H7 (cell line): ENCODE measurements at regions not wholly inside any gene's neighbourhood (a gene's known extent, or its start where the extent isn't known, plus 50 kb on each side); places are given as distances from the start of the nearest gene placed in this dataset.

Source experiments
- DNase-seq: peaks from one replicate; pipeline ENCODE4 v3.0.0; 2012
- H3K27me3 ChIP-seq: 2 replicates; pipeline ENCODE4 v1.6.0; 2011; ENCODE audit warnings: mild to moderate bottlenecking, low read length; ENCODE audit not compliant: control insufficient read depth, insufficient read depth
- H3K36me3 ChIP-seq: replicated peaks from 2 replicates; pipeline ENCODE4 v1.5.1; 2011; ENCODE audit warnings: low read length; ENCODE audit not compliant: control insufficient read depth, insufficient read depth
- H3K4me3 ChIP-seq: 2 replicates; pipeline ENCODE4 v1.5.1; 2011; ENCODE audit warnings: low read depth, mild to moderate bottlenecking, control low read depth, low read length, moderate library complexity; ENCODE audit not compliant: insufficient read depth

DNA sequence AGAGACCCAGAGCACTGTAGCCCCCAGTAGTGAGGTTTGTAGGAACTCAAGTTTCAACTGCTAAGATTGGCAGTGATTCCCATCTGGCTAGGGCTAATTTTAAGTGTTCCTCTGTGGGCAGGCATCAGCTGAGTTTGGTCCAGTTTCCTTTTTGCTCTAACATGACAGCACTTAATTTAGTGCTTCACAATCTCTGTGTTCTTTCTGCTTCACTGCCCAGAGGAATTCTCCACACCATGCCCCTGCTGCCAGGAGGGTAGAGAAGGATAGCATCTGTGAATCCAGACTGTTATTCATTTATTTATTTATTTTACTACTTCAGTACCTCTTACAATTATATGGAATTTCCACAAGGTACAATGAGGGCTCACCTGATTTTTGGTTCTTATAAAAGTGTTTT lies 549.9 kb upstream of the FSIP2 start:
- no peak for DNase-seq
- no peaks in the 10 kb centered on the region for H3K36me3 ChIP-seq
- H3K4me3 ChIP-seq = no peak overlapping the region
- no peaks in the 10 kb centered on the region for H3K27me3 ChIP-seq

DNA sequence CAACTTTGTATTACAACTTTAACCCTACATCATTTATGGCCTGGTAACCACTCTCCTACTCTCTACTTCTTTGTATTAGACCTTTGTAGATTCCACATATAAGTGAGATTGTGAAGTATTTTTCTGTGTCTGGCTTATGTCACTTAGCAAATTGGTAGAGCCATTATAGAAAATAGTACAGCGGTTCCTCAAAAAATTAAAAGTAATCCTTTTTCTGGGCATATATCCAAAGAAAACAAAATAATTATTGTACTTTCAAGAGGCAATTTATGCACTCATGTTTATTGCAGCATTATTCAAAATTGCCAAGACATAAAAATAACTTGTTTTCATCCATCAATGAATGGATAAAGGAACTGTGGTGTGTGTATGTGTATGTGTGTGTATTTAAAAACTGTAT lies 537.5 kb upstream of the FSIP2 start:
- H3K27me3 ChIP-seq = no peaks in the 10 kb centered on the region

DNA sequence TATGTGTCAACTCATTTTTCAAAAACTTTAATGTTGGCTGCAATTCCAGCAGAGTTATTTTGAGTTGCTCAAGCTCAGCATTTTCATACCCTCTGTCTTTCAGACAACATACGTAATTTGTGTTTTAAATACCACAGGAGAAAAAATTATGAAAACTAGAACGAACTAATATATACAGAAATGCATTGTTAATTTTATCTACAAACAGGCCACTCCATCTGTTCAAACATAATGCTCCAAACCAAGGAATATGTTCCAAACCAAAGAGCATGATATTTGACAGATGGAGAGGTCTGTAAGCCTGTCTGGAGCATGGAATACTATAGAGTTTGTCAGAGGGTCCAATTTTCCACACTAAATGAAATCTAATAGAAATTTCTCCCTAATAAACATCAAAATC lies 536.2 kb upstream of the FSIP2 start:
- DNase-seq = no peak
- Histone ChIP-seq H3K27me3 (no peaks in the 10 kb centered on the region), H3K36me3 (no peaks in the 10 kb centered on the region), H3K4me3 (no peak overlapping the region)

More for the DNA sequence above, 537.5 kb upstream of the FSIP2 start:
- Histone ChIP-seq H3K36me3 (no peaks in the 10 kb centered on the region), H3K4me3 (no peak overlapping the region)
- DNase-seq = no peak

DNA sequence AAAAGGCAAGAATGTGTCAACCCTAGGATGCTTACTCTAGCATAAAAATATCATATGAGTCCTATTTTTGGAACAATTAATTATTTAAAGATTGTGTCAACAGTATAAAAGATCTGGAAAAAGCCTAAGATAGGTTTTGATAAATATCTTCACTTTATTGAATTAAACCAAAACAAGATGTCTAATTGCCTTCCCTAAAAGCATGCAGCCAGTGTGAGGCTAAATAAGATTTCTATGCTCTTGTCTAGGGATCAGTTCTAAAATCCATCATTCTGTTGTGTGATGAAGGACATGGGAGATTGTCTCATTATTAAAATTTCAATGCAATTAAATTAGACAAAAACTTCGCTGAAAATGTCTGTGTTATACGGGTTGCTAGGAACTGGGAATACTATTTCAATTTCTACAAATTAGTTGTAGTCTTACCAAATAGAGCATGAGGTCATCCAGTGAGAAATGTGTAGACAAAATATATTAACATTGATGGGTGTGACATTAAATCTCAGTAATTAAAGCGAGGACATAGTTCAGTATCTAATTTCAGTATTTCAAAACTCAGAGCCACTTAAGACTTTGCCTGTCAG lies 535.6 kb upstream of the FSIP2 start:
- DNase-seq = no peak
- Histone ChIP-seq H3K4me3 (no peak overlapping the region), H3K27me3 (no peaks in the 10 kb centered on the region), H3K36me3 (no peaks in the 10 kb centered on the region)

DNA sequence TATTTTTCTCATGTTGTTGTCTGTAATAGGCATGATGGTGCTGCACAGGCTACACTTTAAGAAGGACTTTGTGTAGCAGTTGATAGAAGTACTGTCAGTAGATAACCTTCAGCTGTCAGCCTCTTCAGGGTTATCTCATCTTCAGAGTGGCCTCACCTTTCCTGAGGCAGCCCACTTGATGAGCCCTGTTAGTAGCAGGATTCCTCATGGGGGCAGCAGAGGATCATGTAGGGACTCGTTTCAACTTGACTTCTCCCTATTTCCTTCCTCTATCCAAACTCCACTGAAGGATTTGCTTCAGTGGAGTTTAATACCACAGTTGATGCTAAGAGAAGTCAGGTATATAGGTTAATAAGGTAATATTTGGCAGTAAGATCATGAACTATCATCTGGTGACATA lies 530.3 kb upstream of the FSIP2 start:
- H3K27me3 ChIP-seq = no peaks in the 10 kb centered on the region
- no peaks in the 10 kb centered on the region for H3K36me3 ChIP-seq
- peak; percentile 32 for DNase-seq
- H3K4me3 ChIP-seq = no peak overlapping the region

DNA sequence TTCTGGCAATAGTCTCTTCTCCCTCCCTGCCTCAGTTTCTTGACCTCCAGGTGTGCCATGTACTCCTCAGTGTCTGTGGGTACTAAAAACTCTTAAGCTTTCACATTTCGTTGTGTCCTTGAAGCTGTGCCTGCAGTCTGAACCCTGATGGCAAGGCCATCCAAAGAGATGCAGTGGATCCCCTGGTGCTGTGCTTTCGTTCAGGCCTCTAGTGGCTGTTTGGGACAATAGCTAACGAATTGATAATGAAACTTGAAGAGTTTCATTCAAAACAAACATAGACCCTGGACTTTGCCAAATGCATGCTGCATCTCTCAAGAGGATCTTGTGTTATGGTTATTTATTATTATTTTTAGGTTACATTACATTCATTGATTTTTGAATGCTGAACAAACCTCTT lies 523.1 kb upstream of the FSIP2 start:
- Histone ChIP-seq H3K27me3 (no peaks in the 10 kb centered on the region), H3K36me3 (no peaks in the 10 kb centered on the region), H3K4me3 (no peak overlapping the region)
- peak; percentile 21 for DNase-seq

DNA sequence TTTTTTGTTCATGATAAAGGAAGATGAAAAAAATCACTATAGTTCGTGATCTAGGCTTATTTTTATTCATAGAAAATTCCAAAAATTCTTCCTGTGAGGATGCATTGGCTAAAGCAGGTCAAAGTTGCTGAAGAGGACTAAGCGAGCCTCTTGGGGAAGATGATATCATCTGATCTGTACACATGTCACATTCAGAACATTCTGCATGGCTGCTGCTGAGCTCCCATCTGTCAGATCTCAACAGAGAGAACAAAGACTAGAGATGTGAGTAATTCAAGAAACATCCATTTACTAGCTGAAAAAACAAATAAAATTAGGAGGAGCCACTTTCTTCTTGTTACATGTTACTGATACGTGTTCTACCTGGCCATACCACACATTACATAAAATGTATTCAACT lies 518.6 kb upstream of the FSIP2 start:
- Histone ChIP-seq H3K4me3 (no peak overlapping the region), H3K27me3 (no peaks in the 10 kb centered on the region), H3K36me3 (no peaks in the 10 kb centered on the region)
- DNase-seq = no peak

DNA sequence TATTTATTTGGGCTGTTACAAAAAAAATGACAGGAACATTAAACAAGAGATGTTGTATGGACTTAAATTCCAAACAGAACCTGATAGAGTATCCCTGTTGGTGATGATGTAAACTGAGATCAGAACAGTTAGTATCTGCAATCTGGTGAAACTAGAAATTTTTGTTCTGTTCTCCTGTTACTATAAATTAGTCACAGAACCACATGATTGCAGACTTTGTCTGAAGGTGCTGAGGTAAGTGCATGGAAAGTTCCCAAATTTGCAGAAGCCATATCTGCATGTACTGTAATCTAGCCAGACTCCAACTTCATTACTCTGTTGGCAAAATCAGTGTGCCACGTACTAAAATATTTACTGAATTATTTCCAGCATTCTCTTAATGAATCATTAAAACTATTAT lies 516.3 kb upstream of the FSIP2 start:
- no peak for DNase-seq
- H3K4me3 ChIP-seq = no peak overlapping the region

DNA sequence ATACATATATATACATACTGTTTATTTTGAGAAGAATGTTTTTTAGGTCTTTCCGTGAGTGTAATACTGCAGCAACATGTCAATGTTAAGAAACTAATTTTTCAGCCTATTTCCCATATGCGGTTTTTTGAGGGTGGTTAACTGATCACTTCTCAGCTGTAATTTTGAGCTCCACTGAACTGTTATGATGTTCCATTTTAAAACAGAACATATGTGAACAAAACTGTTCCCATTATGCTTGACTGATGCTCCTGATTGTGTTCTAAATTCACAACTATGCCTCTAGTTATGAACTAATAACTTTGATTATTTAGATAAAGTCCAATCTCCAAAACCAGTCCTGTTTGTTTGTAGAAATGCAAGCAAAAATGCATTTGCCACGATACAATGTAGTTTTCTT lies 511.2 kb upstream of the FSIP2 start:
- DNase-seq = no peak
- H3K36me3 ChIP-seq = no peaks in the 10 kb centered on the region

More for the DNA sequence above, 516.3 kb upstream of the FSIP2 start:
- H3K36me3 ChIP-seq = no peaks in the 10 kb centered on the region
- H3K27me3 ChIP-seq = no peaks in the 10 kb centered on the region

DNA sequence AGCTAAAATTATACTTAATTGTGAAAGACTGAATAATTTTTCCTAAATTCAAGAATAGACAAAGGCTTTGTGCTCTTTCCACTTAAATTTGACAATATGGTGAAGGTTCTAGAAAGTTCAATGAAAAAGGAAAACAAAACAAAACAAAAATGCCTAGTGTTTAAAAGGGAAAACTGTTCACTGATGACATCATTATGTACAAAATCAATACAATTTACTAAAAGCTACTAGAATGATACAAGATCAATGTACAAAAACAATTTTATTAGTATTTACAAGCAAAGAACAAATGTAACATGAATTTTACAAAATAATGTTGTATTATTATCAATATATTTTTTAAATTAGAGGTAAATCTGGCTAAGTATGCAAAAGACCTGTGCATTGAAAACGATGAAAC lies 499.1 kb upstream of the FSIP2 start:
- Histone ChIP-seq H3K27me3 (no peaks in the 10 kb centered on the region), H3K36me3 (no peaks in the 10 kb centered on the region), H3K4me3 (no peak overlapping the region)
- DNase-seq = no peak

More for the DNA sequence above, 511.2 kb upstream of the FSIP2 start:
- H3K27me3 ChIP-seq = no peaks in the 10 kb centered on the region; the same call in 1 of the 2 replicates
- no peak overlapping the region for H3K4me3 ChIP-seq

DNA sequence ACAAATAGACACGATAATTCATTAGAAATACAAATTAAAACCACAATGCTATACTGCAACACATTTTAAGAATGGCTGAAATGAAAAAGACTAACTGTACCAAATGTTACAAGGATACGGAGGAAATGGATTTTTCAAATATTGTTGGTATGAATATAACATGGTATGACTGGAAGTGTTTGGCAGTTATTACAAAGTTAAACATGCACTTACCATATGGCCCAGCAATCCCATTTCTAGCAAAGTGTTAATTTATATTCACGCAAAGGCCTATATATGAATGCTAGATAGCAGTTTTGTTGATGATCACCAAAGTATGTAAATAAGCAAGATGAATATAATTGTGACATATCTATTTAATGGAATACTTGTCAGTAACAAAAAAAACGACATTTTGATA lies 497.8 kb upstream of the FSIP2 start:
- H3K4me3 ChIP-seq = no peak overlapping the region
- no peaks in the 10 kb centered on the region for H3K27me3 ChIP-seq
- DNase-seq = no peak
- H3K36me3 ChIP-seq = no peaks in the 10 kb centered on the region

DNA sequence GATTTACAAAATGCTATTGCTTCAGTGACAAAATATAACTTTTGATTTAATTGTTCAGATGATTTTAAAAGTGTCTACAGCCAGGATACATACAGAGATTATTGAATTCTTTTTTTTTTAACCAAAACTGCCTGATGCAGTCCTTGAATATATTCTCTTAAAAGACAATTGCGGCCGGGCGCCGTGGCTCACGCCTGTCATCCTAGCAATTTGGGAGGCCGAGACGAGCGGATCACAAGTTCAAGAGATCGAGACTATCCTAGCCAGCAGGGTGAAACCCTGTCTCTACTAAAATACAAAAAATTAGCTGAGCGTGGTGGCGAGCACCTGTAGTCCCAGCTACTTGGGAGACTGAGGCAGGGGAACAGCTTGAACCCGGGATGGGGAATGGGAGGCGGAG lies 497.0 kb upstream of the FSIP2 start:
- no peaks in the 10 kb centered on the region for H3K36me3 ChIP-seq
- no peak overlapping the region for H3K4me3 ChIP-seq
- DNase-seq = no peak
- no peaks in the 10 kb centered on the region for H3K27me3 ChIP-seq

DNA sequence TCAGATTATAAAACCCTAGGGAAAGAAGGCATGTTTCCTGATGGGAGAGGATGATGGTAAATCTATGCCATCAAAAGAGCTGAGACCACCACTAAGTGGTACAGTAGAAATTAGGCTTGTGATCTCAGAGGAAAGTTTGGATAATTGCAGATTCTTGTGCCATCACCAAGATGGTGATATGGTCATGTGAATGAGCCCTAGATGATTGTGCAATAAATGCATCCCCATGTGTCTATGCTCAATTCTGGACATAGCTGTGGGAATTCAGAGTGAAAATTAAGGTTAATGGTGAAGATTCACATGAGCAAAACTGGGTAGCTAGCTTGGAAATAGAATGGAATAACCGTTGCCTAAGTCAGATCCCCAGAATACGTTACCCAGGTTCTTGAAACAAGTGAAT lies 496.1 kb upstream of the FSIP2 start:
- Histone ChIP-seq H3K4me3 (no peak overlapping the region), H3K36me3 (no peaks in the 10 kb centered on the region), H3K27me3 (no peaks in the 10 kb centered on the region)
- no peak for DNase-seq

DNA sequence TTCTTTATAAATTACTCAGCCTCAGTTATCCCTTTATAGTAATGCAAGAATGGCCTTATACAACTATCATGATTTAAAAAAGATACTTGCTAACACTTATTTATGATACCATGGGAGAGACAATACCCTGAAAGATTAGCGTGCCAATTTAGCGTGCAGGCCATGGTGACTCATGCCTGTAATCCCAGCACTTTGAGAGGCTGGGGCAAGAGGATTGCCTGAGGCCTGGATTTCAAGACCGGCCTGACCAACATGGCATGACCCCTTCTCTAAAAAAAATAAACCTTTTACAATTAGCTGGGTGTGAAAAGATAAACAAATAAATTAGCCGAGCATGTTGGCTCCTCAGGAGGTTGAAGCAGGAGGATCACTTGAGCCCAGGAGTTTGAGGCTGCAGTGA lies 493.4 kb upstream of the FSIP2 start:
- H3K4me3 ChIP-seq = no peak overlapping the region
- no peaks in the 10 kb centered on the region for H3K36me3 ChIP-seq
- no peak for DNase-seq
- no peaks in the 10 kb centered on the region for H3K27me3 ChIP-seq

DNA sequence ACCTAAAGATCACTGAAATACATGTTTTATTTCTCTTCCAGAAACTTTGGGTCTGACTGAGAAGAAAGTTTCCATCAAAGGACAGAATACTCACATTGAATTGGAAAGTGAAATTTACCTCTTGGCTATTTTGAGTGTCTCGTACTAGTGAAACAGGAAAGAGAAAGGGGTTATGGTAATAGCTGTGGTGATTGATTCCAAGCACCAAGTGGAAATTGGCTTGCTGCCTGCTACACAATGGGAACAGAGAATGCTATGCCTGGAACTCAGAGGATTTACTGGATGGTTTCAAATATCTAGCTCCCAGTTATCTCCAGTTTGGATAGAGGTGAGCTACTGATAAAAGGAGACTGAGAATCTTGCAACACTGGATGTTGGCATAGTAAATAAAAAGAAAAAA lies 492.8 kb upstream of the FSIP2 start:
- H3K36me3 ChIP-seq = no peaks in the 10 kb centered on the region
- no peak for DNase-seq

DNA sequence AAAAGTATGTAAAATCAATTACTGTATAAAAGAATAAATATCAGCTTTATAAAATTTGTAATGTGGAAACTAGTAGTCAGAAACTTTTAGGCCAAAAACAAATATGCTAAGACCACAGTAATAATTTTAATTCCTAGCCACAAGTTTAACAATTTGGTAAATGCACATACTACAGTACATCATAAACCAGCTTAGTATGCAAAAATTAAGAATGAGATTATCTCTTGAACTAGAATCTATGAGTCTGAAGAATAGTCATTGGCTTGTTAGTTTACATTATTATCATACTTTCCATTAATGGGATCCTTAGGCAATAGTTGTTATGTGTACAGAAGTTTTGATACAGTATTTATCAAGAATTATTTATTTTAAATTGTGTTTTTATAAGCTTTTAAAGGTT lies 491.9 kb upstream of the FSIP2 start:
- no peak for DNase-seq
- Histone ChIP-seq H3K4me3 (no peak overlapping the region), H3K36me3 (no peaks in the 10 kb centered on the region), H3K27me3 (no peaks in the 10 kb centered on the region)

More for the DNA sequence above, 492.8 kb upstream of the FSIP2 start:
- Histone ChIP-seq H3K27me3 (no peaks in the 10 kb centered on the region), H3K4me3 (no peak overlapping the region)
